ENCODE measurements at regions not wholly inside any gene's neighbourhood (a gene's known extent, or its start where the extent isn't known, plus 50 kb on each side); places are given as distances from the start of the nearest gene placed in this dataset.

- no peaks in the 10 kb centered on the region for H3K9me3 ChIP-seq (ENCODE audit: control insufficient read depth, low read depth, low read length)
- no peaks in the 10 kb centered on the region for H3K9me3 Mint-ChIP-seq
- H3K23ac ChIP-seq (ENCODE audit: insufficient read length, low read depth, low read length), result no peak overlapping the region
- H3K27me3 Mint-ChIP-seq (ENCODE audit: low read depth), result no peaks in the 10 kb centered on the region; the same call in 1 of the 2 replicates
- TF ChIP-seq CTCF (conservative IDR thresholded peaks at IDR 0.05), result no peak
- H2BK120ac ChIP-seq (ENCODE audit: low read depth, low read length, poor library complexity, severe bottlenecking), result no peak overlapping the region
- no peaks in the 10 kb centered on the region for H3K79me1 ChIP-seq (ENCODE audit: insufficient read depth, low read depth, low read length, poor library complexity, severe bottlenecking)
- H4K91ac ChIP-seq (ENCODE audit: insufficient read length, low read depth, low read length), result no peak overlapping the region
- H3K4me2 ChIP-seq (ENCODE audit: insufficient read depth, insufficient read length, low read length), result no peak overlapping the region
- no peak overlapping the region for H4K8ac ChIP-seq (replicated peaks; ENCODE audit: insufficient read length, low read depth, low read length)
- H3K4ac ChIP-seq (ENCODE audit: low read depth, low read length), result no peak overlapping the region
- H3K4me1 Mint-ChIP-seq, result peaks cover 11 to 24% of the 10 kb centered on the region in 2 experiments
- no peak overlapping the region for H3T11ph ChIP-seq (ENCODE audit: low read length)
- H3K9ac ChIP-seq (ENCODE audit: extremely low read depth, insufficient read length, low read length), result no peak overlapping the region
- no peak overlapping the region for H2AFZ ChIP-seq (ENCODE audit: low read length)
- H3K14ac ChIP-seq (ENCODE audit: insufficient read depth, low read length), result no peak overlapping the region
- no peak overlapping the region for H2BK5ac ChIP-seq (ENCODE audit: insufficient read length, low read length)
- H3K56ac ChIP-seq (ENCODE audit: insufficient read length, low read depth, low read length), result no peak overlapping the region
- no peak for DNase-seq
- H3K4me3 Mint-ChIP-seq, result no peak overlapping the region
- H3K36me3 Mint-ChIP-seq (ENCODE audit: insufficient read depth in 1 of 3, low read depth in 3 of 3), result no peaks in the 10 kb centered on the region
- no peak overlapping the region for H2BK20ac ChIP-seq (ENCODE audit: low read depth, low read length, poor library complexity, severe bottlenecking)
- no peak overlapping the region for H3K18ac ChIP-seq (ENCODE audit: insufficient read length, low read depth, low read length)
- no peak overlapping the region for H3K27ac ChIP-seq (ENCODE audit: insufficient read length, low read depth, low read length)
- no CpG with 5 or more reads among the region's 4 CpGs for WGBS (ENCODE audit: extremely low coverage, insufficient read length, low lambda C conversion rate)
- no peaks in the 10 kb centered on the region for H3K4me1 ChIP-seq (ENCODE audit: insufficient read depth, low read length)
- H4K20me1 ChIP-seq (ENCODE audit: control insufficient read depth, insufficient read depth, insufficient read length), result no peaks in the 10 kb centered on the region
- H3K27me3 ChIP-seq (ENCODE audit: insufficient read depth, low read length), result no peaks in the 10 kb centered on the region
- no peak overlapping the region for H2BK15ac ChIP-seq (ENCODE audit: low read depth, low read length)
- H4K5ac ChIP-seq (ENCODE audit: insufficient read length, low read depth, low read length), result no peak overlapping the region
- H3K79me2 ChIP-seq (ENCODE audit: insufficient read depth, low read length), result no peaks in the 10 kb centered on the region
- no peaks in the 10 kb centered on the region for H3K23me2 ChIP-seq (ENCODE audit: insufficient read length, low read depth, low read length, poor library complexity, severe bottlenecking)
- H3K27ac Mint-ChIP-seq, result no peak overlapping the region
- H2BK12ac ChIP-seq (ENCODE audit: insufficient read length, low read depth, low read length), result no peak overlapping the region
- H2AK5ac ChIP-seq (ENCODE audit: insufficient read length, low read length), result no peak overlapping the region
Observed at GRCh38 chr2:199631129-199631528, 173.4 kb upstream of the SATB2 start.

Data from H9 (cell line).